H1 (cell line): ENCODE measurements at regions not wholly inside any gene's neighbourhood (a gene's known extent, or its start where the extent isn't known, plus 50 kb on each side); places are given as distances from the start of the nearest gene placed in this dataset.

Experiments
- BCL11A ChIP-seq, 2 experiments: IDR thresholded peaks; one replicate each; pipeline ENCODE4 v1.6.1; 2011; ENCODE audit warnings: low read depth in 2 of 2, low read length in 2 of 2, mild to moderate bottlenecking in 2 of 2
- CHD7 ChIP-seq: fragments of 300-600 bp; sonication (generic); IDR thresholded peaks from 2 replicates; pipeline ENCODE4 v1.7.1; 2012; ENCODE audit warnings: low read length, moderate library complexity, mild to moderate bottlenecking, inconsistent platforms; ENCODE audit not compliant: insufficient replicate concordance
- CREB1 ChIP-seq: IDR thresholded peaks from 2 replicates; pipeline ENCODE4 v1.6.1; 2012; ENCODE audit warnings: inconsistent platforms
- GTF2F1 ChIP-seq: IDR thresholded peaks from 2 replicates; pipeline ENCODE4 v1.6.1; 2012; ENCODE audit warnings: low read depth, low read length, improper control_type of control experiment, borderline replicate concordance
- KDM4A ChIP-seq: IDR thresholded peaks from one replicate; pipeline ENCODE4 v1.7.1; 2012; ENCODE audit warnings: low read depth, mild to moderate bottlenecking, moderate library complexity, low read length, inconsistent platforms; ENCODE audit not compliant: severe bottlenecking
- KDM5A ChIP-seq: fragments of 200-600 bp; IDR thresholded peaks from 2 replicates; pipeline ENCODE4 v1.7.1; 2012; ENCODE audit warnings: mild to moderate bottlenecking, low read length, inconsistent platforms, mixed read lengths
- MAFK ChIP-seq: IDR thresholded peaks from 2 replicates; pipeline ENCODE4 v1.6.1; 2012; ENCODE audit warnings: low read depth, mild to moderate bottlenecking, improper control_type of control experiment, low read length
- MAX ChIP-seq: IDR thresholded peaks from 2 replicates; pipeline ENCODE4 v1.6.1; 2012; ENCODE audit warnings: inconsistent platforms
- POLR2A ChIP-seq, 2 experiments: IDR thresholded peaks; 1 replicate in 1 of 2; 2 replicates in 1 of 2; pipeline ENCODE4 v1.6.1; 2011; ENCODE audit warnings: low read depth in 2 of 2, low read length in 2 of 2, mild to moderate bottlenecking in 2 of 2; ENCODE audit errors: control extremely low read depth in 1 of 2
- RNF2 ChIP-seq: fragments of 200-900, 300-1000 bp; sonication (generic); IDR thresholded peaks from 2 replicates; pipeline ENCODE4 v1.7.1; 2016; ENCODE audit warnings: borderline replicate concordance, low read depth, mild to moderate bottlenecking, antibody characterized with exemption, low read length; ENCODE audit not compliant: poor library complexity, severe bottlenecking; ENCODE audit errors: missing control alignments
- SIN3A ChIP-seq, 2 experiments: IDR thresholded peaks in 1 of 2; conservative IDR thresholded peaks in 1 of 2; 2 replicates each; pipeline ENCODE4 v1.6.1; 2011 to 2012; ENCODE audit warnings: low read length in 2 of 2, improper control_type of control experiment in 1 of 2, low read depth in 1 of 2, mild to moderate bottlenecking in 1 of 2
- SIX5 ChIP-seq: IDR thresholded peaks from 2 replicates; pipeline ENCODE4 v1.6.1; 2011; ENCODE audit warnings: mild to moderate bottlenecking, low read depth, low read length
- TEAD4 ChIP-seq: IDR thresholded peaks from 2 replicates; pipeline ENCODE4 v1.6.1; 2012; ENCODE audit warnings: low read depth, low read length, inconsistent platforms, mixed read lengths

GRCh38 chr2:220001751-220002150 lies 374.3 kb downstream of the SLC4A3 start (continued):
- no peak for TF ChIP-seq CHD7
- no peak for TF ChIP-seq MAFK
- TF ChIP-seq SIX5 = no peak
- no peak for TF ChIP-seq BCL11A (IDR thresholded peaks at IDR 0.05; ENCODE audit: low read depth in 2 of 2, low read length in 2 of 2)
- TF ChIP-seq GTF2F1 = no peak
- TF ChIP-seq RNF2 = no peak
- no peak for TF ChIP-seq KDM4A
- no peak for TF ChIP-seq KDM5A
- TF ChIP-seq MAX = no peak
- no peak for TF ChIP-seq CREB1
- TF ChIP-seq POLR2A (IDR thresholded peaks at IDR 0.05; ENCODE audit: control extremely low read depth in 1 of 2, low read depth in 2 of 2, low read length in 2 of 2) = no peak
- no peak for TF ChIP-seq TEAD4
- TF ChIP-seq SIN3A (conservative IDR thresholded peaks at IDR 0.05 in 1 of 2, IDR thresholded peaks at IDR 0.05 in 1 of 2; ENCODE audit: low read depth in 1 of 2, low read length in 2 of 2) = no peak
